BE2C (cell line): ENCODE measurements at regions not wholly inside any gene's neighbourhood (a gene's known extent, or its start where the extent isn't known, plus 50 kb on each side); places are given as distances from the start of the nearest gene placed in this dataset.

Experiments used
- DNase-seq: peaks from one replicate; pipeline ENCODE4 v3.0.0-alpha.2; 2020
- H3K27me3 ChIP-seq: fragments of 250-450 bp; sonication (Bioruptor Pico); 2 replicates; pipeline ENCODE4 v1.5.1; 2020; ENCODE audit warnings: mild to moderate bottlenecking
- H3K36me3 ChIP-seq: fragments of 250-450 bp; sonication (Bioruptor Pico); 2 replicates; pipeline ENCODE4 v1.5.1; 2020; ENCODE audit warnings: mild to moderate bottlenecking
- H3K4me1 ChIP-seq: fragments of 250-450 bp; sonication (Bioruptor Pico); 2 replicates; pipeline ENCODE4 v1.5.1; 2020
- H3K4me3 ChIP-seq: 2 replicates; pipeline ENCODE4 v1.5.1; 2011; ENCODE audit warnings: low read depth, low read length
- H3K9me3 ChIP-seq: fragments of 250-450 bp; sonication (Bioruptor Pico); 2 replicates; pipeline ENCODE4 v1.5.1; 2020
- CTCF ChIP-seq: IDR thresholded peaks from 2 replicates; pipeline ENCODE4 v1.5.1; 2012; ENCODE audit warnings: mild to moderate bottlenecking, low read depth, low read length

- no peak for TF ChIP-seq CTCF
- Histone ChIP-seq H3K4me3 (no peak overlapping the region), H3K4me1 (no peaks in the 10 kb centered on the region), H3K36me3 (no peaks in the 10 kb centered on the region), H3K9me3 (no peaks in the 10 kb centered on the region), H3K27me3 (no peaks in the 10 kb centered on the region)
- no peak for DNase-seq
Observed at GRCh38 chr9:1875921-1876448, 139.2 kb upstream of the SMARCA2 start.

- no peak for DNase-seq
- H3K4me3 ChIP-seq: no peak overlapping the region
- no peaks in the 10 kb centered on the region for H3K27me3 ChIP-seq
- no peaks in the 10 kb centered on the region for H3K4me1 ChIP-seq
- H3K36me3 ChIP-seq: no peaks in the 10 kb centered on the region
- H3K9me3 ChIP-seq: no peaks in the 10 kb centered on the region
- TF ChIP-seq CTCF: no peak
Observed at GRCh38 chr9:1876891-1877496, 138.2 kb upstream of the SMARCA2 start.

GRCh38 chr9:1877951-1878350 lies 137.2 kb upstream of the SMARCA2 start:
- H3K27me3 ChIP-seq: no peaks in the 10 kb centered on the region
- no peaks in the 10 kb centered on the region for H3K36me3 ChIP-seq
- TF ChIP-seq CTCF: no peak
- no peak overlapping the region for H3K4me3 ChIP-seq
- no peaks in the 10 kb centered on the region for H3K4me1 ChIP-seq
- no peak for DNase-seq
- H3K9me3 ChIP-seq: no peaks in the 10 kb centered on the region

- H3K4me1 ChIP-seq: no peaks in the 10 kb centered on the region
- no peaks in the 10 kb centered on the region for H3K36me3 ChIP-seq
- no peaks in the 10 kb centered on the region for H3K9me3 ChIP-seq
- no peak for DNase-seq
- H3K4me3 ChIP-seq: no peak overlapping the region
- TF ChIP-seq CTCF: no peak
- H3K27me3 ChIP-seq: no peaks in the 10 kb centered on the region
Observed at GRCh38 chr9:1878811-1879210, 136.3 kb upstream of the SMARCA2 start.

GRCh38 chr9:1879501-1879900 lies 135.6 kb upstream of the SMARCA2 start:
- Histone ChIP-seq H3K27me3 (no peaks in the 10 kb centered on the region), H3K4me3 (no peak overlapping the region), H3K4me1 (no peaks in the 10 kb centered on the region), H3K9me3 (no peaks in the 10 kb centered on the region), H3K36me3 (no peaks in the 10 kb centered on the region)
- TF ChIP-seq CTCF: no peak
- DNase-seq: no peak

- no peaks in the 10 kb centered on the region for H3K4me1 ChIP-seq
- TF ChIP-seq CTCF: no peak
Observed at GRCh38 chr9:1880038-1880565, 135.0 kb upstream of the SMARCA2 start.

More at GRCh38 chr9:1880038-1880565, 135.0 kb upstream of the SMARCA2 start:
- no peaks in the 10 kb centered on the region for H3K36me3 ChIP-seq
- H3K4me3 ChIP-seq: no peak overlapping the region
- DNase-seq: no peak
- no peaks in the 10 kb centered on the region for H3K9me3 ChIP-seq
- no peaks in the 10 kb centered on the region for H3K27me3 ChIP-seq
